WTC11 (cell line): ENCODE measurements at regions not wholly inside any gene's neighbourhood (a gene's known extent, or its start where the extent isn't known, plus 50 kb on each side); places are given as distances from the start of the nearest gene placed in this dataset.

Experiments
- CBFB ChIP-seq: sonication (generic); formaldehyde crosslinking; IDR thresholded peaks from 2 replicates; pipeline ENCODE4 v1.8.1; 2022; ENCODE audit warnings: mild to moderate bottlenecking, low read depth, missing genetic modification reagents
- CREB1 ChIP-seq: sonication (generic); formaldehyde crosslinking; IDR thresholded peaks from 2 replicates; pipeline ENCODE4 v1.8.0; 2023; ENCODE audit warnings: mild to moderate bottlenecking, missing genetic modification reagents
- NR1H2 ChIP-seq: sonication (generic); formaldehyde crosslinking; IDR thresholded peaks from 2 replicates; pipeline ENCODE4 v1.9.0; 2021; ENCODE audit warnings: mild to moderate bottlenecking, moderate library complexity, missing genetic modification reagents
- SP1 ChIP-seq: sonication (generic); formaldehyde crosslinking; conservative IDR thresholded peaks from 2 replicates; pipeline ENCODE4 v1.8.1; 2022; ENCODE audit warnings: missing genetic modification reagents
- TEAD4 ChIP-seq: sonication (generic); formaldehyde crosslinking; IDR thresholded peaks from 2 replicates; pipeline ENCODE4 v1.8.0; 2022; ENCODE audit warnings: mild to moderate bottlenecking, missing genetic modification reagents
- ZNF121 ChIP-seq: sonication (generic); formaldehyde crosslinking; IDR thresholded peaks from 2 replicates; pipeline ENCODE4 v1.8.0; 2023; ENCODE audit warnings: missing genetic modification reagents
- ZNF317 ChIP-seq: sonication (generic); formaldehyde crosslinking; IDR thresholded peaks from 2 replicates; pipeline ENCODE4 v1.8.1; 2023; ENCODE audit warnings: low read depth, mild to moderate bottlenecking, moderate library complexity, missing genetic modification reagents, borderline replicate concordance
- TF ChIP-seq, protein P1 (sequence below): fragments of 250-450 bp; sonication (Bioruptor Pico); IDR thresholded peaks from 2 replicates; pipeline ENCODE4 v1.9.0; 2021; ENCODE audit warnings: mild to moderate bottlenecking
- TF ChIP-seq, protein P2 (sequence below): fragments of 200-600 bp; IDR thresholded peaks from 2 replicates; pipeline ENCODE4 v1.8.0; 2022; ENCODE audit warnings: antibody characterized with exemption
- TF ChIP-seq, protein P3 (sequence below): sonication (generic); formaldehyde crosslinking; IDR thresholded peaks from 2 replicates; pipeline ENCODE4 v1.8.1; 2022; ENCODE audit warnings: low read depth, missing genetic modification reagents, borderline replicate concordance
- TF ChIP-seq, protein P4 (sequence below): sonication (generic); formaldehyde crosslinking; conservative IDR thresholded peaks from 2 replicates; pipeline ENCODE4 v1.8.1; 2022; ENCODE audit warnings: mild to moderate bottlenecking, missing genetic modification reagents

DNA sequence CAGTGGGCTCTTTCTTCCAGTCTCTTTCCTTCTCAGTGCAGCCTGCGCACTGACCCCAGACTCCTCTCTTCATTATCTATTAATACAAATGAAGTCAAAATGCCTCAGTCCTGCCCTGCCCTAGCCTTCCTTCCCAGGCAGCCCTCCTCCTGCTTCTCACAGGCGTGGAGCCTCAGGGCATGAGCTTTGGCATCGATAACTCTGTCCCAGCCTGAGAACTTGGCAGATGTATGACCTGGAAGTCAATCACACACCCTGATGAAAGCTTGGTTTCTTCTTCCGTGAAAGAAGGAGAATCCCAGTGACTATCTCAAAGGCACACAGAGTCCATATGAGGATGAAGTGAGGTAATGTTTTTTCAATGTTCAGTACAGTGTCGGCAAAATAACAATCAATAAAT lies 600.7 kb upstream of the ID2 start:
- TF ChIP-seq, protein P1, sequence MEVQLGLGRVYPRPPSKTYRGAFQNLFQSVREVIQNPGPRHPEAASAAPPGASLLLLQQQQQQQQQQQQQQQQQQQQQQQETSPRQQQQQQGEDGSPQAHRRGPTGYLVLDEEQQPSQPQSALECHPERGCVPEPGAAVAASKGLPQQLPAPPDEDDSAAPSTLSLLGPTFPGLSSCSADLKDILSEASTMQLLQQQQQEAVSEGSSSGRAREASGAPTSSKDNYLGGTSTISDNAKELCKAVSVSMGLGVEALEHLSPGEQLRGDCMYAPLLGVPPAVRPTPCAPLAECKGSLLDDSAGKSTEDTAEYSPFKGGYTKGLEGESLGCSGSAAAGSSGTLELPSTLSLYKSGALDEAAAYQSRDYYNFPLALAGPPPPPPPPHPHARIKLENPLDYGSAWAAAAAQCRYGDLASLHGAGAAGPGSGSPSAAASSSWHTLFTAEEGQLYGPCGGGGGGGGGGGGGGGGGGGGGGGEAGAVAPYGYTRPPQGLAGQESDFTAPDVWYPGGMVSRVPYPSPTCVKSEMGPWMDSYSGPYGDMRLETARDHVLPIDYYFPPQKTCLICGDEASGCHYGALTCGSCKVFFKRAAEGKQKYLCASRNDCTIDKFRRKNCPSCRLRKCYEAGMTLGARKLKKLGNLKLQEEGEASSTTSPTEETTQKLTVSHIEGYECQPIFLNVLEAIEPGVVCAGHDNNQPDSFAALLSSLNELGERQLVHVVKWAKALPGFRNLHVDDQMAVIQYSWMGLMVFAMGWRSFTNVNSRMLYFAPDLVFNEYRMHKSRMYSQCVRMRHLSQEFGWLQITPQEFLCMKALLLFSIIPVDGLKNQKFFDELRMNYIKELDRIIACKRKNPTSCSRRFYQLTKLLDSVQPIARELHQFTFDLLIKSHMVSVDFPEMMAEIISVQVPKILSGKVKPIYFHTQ (CRISPR knock-in tag) = no peak
- TF ChIP-seq, protein P2, sequence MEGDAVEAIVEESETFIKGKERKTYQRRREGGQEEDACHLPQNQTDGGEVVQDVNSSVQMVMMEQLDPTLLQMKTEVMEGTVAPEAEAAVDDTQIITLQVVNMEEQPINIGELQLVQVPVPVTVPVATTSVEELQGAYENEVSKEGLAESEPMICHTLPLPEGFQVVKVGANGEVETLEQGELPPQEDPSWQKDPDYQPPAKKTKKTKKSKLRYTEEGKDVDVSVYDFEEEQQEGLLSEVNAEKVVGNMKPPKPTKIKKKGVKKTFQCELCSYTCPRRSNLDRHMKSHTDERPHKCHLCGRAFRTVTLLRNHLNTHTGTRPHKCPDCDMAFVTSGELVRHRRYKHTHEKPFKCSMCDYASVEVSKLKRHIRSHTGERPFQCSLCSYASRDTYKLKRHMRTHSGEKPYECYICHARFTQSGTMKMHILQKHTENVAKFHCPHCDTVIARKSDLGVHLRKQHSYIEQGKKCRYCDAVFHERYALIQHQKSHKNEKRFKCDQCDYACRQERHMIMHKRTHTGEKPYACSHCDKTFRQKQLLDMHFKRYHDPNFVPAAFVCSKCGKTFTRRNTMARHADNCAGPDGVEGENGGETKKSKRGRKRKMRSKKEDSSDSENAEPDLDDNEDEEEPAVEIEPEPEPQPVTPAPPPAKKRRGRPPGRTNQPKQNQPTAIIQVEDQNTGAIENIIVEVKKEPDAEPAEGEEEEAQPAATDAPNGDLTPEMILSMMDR = no peak
- no peak for TF ChIP-seq ZNF317
- no peak for TF ChIP-seq NR1H2 (CRISPR knock-in tag)
- TF ChIP-seq ZNF121 (CRISPR knock-in tag) = no peak
- TF ChIP-seq, protein P3, sequence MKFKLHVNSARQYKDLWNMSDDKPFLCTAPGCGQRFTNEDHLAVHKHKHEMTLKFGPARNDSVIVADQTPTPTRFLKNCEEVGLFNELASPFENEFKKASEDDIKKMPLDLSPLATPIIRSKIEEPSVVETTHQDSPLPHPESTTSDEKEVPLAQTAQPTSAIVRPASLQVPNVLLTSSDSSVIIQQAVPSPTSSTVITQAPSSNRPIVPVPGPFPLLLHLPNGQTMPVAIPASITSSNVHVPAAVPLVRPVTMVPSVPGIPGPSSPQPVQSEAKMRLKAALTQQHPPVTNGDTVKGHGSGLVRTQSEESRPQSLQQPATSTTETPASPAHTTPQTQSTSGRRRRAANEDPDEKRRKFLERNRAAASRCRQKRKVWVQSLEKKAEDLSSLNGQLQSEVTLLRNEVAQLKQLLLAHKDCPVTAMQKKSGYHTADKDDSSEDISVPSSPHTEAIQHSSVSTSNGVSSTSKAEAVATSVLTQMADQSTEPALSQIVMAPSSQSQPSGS = no peak
- TF ChIP-seq TEAD4 (CRISPR knock-in tag) = no peak
- TF ChIP-seq, protein P4, sequence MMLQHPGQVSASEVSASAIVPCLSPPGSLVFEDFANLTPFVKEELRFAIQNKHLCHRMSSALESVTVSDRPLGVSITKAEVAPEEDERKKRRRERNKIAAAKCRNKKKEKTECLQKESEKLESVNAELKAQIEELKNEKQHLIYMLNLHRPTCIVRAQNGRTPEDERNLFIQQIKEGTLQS = no peak
- no peak for TF ChIP-seq CBFB (CRISPR knock-in tag)
- no peak for TF ChIP-seq SP1 (CRISPR knock-in tag)
- no peak for TF ChIP-seq CREB1 (CRISPR knock-in tag)
